KMS-11 (cell line): ENCODE measurements at regions not wholly inside any gene's neighbourhood (a gene's known extent, or its start where the extent isn't known, plus 50 kb on each side); places are given as distances from the start of the nearest gene placed in this dataset.

Experiments
- H2AFZ ChIP-seq: fragments of 200-600 bp; sonication (generic); 2 replicates; pipeline ENCODE4 v1.6.1; 2016; ENCODE audit warnings: antibody characterized with exemption, mixed run types, low read depth
- H3K27ac ChIP-seq: fragments of 200-600 bp; sonication (generic); 2 replicates; pipeline ENCODE4 v1.6.1; 2016; ENCODE audit warnings: mild to moderate bottlenecking, mixed run types
- H3K27me3 ChIP-seq: fragments of 200-600 bp; sonication (generic); 2 replicates; pipeline ENCODE4 v1.6.1; 2017; ENCODE audit warnings: mild to moderate bottlenecking, low read depth, mixed run types, moderate library complexity; ENCODE audit not compliant: insufficient read depth
- H3K36me3 ChIP-seq: fragments of 200-600 bp; sonication (generic); 2 replicates; pipeline ENCODE4 v1.6.1; 2017; ENCODE audit warnings: mild to moderate bottlenecking, mixed run types; ENCODE audit not compliant: insufficient read depth
- H3K4me1 ChIP-seq: fragments of 200-600 bp; sonication (generic); 2 replicates; pipeline ENCODE4 v1.6.1; 2016; ENCODE audit warnings: mild to moderate bottlenecking, low read depth, mixed run types; ENCODE audit not compliant: poor library complexity, severe bottlenecking
- H3K4me2 ChIP-seq: fragments of 200-600 bp; sonication (generic); 2 replicates; pipeline ENCODE4 v1.7.0; 2016; ENCODE audit warnings: mild to moderate bottlenecking, mixed run types
- H3K4me3 ChIP-seq: fragments of 200-600 bp; sonication (generic); IDR thresholded peaks from 2 replicates; pipeline ENCODE4 v1.6.1; 2017; ENCODE audit warnings: low read depth, low read length, mixed read lengths; ENCODE audit not compliant: insufficient read depth
- H3K79me2 ChIP-seq: fragments of 200-600 bp; sonication (generic); 2 replicates; pipeline ENCODE4 v1.6.1; 2016; ENCODE audit warnings: low read depth, mixed run types; ENCODE audit not compliant: insufficient read depth
- H3K9ac ChIP-seq: fragments of 200-600 bp; sonication (generic); 2 replicates; pipeline ENCODE4 v1.6.1; 2016; ENCODE audit warnings: mild to moderate bottlenecking, mixed run types
- H4K20me1 ChIP-seq: fragments of 200-600 bp; sonication (generic); 2 replicates; pipeline ENCODE4 v1.6.1; 2016; ENCODE audit warnings: mild to moderate bottlenecking, mixed run types; ENCODE audit not compliant: insufficient read depth
- TF ChIP-seq, protein P1 (sequence below): fragments of 200-600 bp; sonication (generic); conservative IDR thresholded peaks from 2 replicates; pipeline ENCODE4 v1.6.1; 2017; ENCODE audit warnings: low read depth, mild to moderate bottlenecking, antibody characterized with exemption, low read length, moderate library complexity, mixed read lengths

DNA sequence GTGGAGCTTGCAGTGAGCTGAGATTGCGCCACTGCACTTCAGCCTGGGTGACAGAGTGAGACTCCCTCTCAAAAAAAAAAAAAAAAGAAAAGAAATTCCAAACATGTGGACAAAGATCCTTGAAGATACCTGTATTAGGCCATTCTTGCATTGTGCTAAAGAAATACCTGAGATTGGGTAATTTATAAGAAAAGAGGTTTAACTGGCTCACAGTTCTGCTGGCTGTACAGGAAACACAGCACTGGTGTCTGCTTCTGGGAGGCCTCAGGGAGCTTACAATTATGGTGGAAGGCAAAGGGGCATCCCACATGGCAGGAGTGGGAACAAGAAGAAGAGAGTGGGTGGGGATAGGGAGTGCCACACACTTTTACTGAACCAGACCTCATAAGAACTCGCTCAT, 140.1 kb downstream of the SS18 start:
- Histone ChIP-seq H3K4me3 (no peak overlapping the region), H3K4me2 (no peak overlapping the region), H3K4me1 (peaks cover 7% of the 10 kb centered on the region), H4K20me1 (no peaks in the 10 kb centered on the region), H3K27me3 (no peaks in the 10 kb centered on the region), H3K9ac (no peak overlapping the region), H3K36me3 (no peaks in the 10 kb centered on the region), H3K79me2 (no peaks in the 10 kb centered on the region), H3K27ac (no peak overlapping the region), H2AFZ (no peak overlapping the region)
- TF ChIP-seq, protein P1, sequence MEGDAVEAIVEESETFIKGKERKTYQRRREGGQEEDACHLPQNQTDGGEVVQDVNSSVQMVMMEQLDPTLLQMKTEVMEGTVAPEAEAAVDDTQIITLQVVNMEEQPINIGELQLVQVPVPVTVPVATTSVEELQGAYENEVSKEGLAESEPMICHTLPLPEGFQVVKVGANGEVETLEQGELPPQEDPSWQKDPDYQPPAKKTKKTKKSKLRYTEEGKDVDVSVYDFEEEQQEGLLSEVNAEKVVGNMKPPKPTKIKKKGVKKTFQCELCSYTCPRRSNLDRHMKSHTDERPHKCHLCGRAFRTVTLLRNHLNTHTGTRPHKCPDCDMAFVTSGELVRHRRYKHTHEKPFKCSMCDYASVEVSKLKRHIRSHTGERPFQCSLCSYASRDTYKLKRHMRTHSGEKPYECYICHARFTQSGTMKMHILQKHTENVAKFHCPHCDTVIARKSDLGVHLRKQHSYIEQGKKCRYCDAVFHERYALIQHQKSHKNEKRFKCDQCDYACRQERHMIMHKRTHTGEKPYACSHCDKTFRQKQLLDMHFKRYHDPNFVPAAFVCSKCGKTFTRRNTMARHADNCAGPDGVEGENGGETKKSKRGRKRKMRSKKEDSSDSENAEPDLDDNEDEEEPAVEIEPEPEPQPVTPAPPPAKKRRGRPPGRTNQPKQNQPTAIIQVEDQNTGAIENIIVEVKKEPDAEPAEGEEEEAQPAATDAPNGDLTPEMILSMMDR: no peak

DNA sequence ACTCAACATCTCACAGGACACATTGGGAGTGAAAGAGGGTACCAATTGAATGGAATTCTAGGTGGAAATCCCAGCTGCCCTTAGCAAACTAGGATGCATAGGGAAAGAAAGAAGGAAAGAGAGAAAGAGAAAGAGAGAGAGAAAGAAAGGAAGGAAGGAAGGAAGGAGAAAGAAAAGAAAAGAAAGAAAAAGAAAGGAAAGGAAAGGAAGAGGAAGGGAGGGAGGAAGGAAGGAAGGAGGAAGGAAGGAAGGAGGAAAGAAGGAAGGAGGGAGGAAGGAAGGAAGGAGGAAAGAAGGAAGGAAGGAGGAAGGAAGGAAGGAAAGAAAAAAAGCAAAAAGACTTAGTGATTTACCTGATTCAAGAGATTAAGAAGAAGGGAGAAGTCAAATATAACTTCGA, 143.9 kb downstream of the SS18 start:
- Histone ChIP-seq H4K20me1 (no peaks in the 10 kb centered on the region), H3K4me1 (no peaks in the 10 kb centered on the region)
- TF ChIP-seq, protein P1: no peak

GRCh38 chr18:25935356-25935755, 155.1 kb downstream of the SS18 start:
- H3K4me1 ChIP-seq: no peaks in the 10 kb centered on the region
- H3K79me2 ChIP-seq: no peaks in the 10 kb centered on the region
- H3K4me2 ChIP-seq: no peak overlapping the region
- TF ChIP-seq, protein P1: no peak
- no peak overlapping the region for H3K27ac ChIP-seq
- H3K27me3 ChIP-seq: no peaks in the 10 kb centered on the region
- no peak overlapping the region for H3K4me3 ChIP-seq
- H3K36me3 ChIP-seq: no peaks in the 10 kb centered on the region
- H4K20me1 ChIP-seq: no peaks in the 10 kb centered on the region
- H3K9ac ChIP-seq: no peak overlapping the region
- H2AFZ ChIP-seq: no peak overlapping the region

More for the DNA sequence above, 143.9 kb downstream of the SS18 start:
- Histone ChIP-seq H3K27ac (no peak overlapping the region), H2AFZ (no peak overlapping the region), H3K36me3 (no peaks in the 10 kb centered on the region), H3K79me2 (no peaks in the 10 kb centered on the region), H3K4me3 (no peak overlapping the region), H3K4me2 (no peak overlapping the region), H3K9ac (no peak overlapping the region), H3K27me3 (no peaks in the 10 kb centered on the region)

GRCh38 chr18:25931126-25931525, 159.3 kb downstream of the SS18 start:
- Histone ChIP-seq H3K4me1 (peaks cover 22% of the 10 kb centered on the region), H3K4me3 (no peak overlapping the region), H3K36me3 (no peaks in the 10 kb centered on the region), H3K4me2 (no peak overlapping the region), H3K79me2 (no peaks in the 10 kb centered on the region), H3K27ac (no peak overlapping the region), H2AFZ (no peak overlapping the region), H4K20me1 (no peaks in the 10 kb centered on the region), H3K9ac (no peak overlapping the region), H3K27me3 (no peaks in the 10 kb centered on the region)
- TF ChIP-seq, protein P1: no peak
